IMR-90 (cell line): ENCODE measurements at regions not wholly inside any gene's neighbourhood (a gene's known extent, or its start where the extent isn't known, plus 50 kb on each side); places are given as distances from the start of the nearest gene placed in this dataset.

ENCODE experiments used
- ATAC-seq: fragments of 200-7000 bp; cut with Tn5 transposase; 2 replicates; pipeline ENCODE4 v1.9.1; 2020; ENCODE audit warnings: low read depth, mild to moderate bottlenecking, moderate library complexity
- BruUV-seq: library from RNA; stranded (reverse); fragments of 400-500 nt; replicated peaks from 2 replicates; lab custom pipeline; 2021; lab: Mats Ljungman, UMichigan
- CTCF ChIA-PET: fragments of 300-600 bp; formaldehyde crosslinking; extraction: SDS; loops from one replicate; lab custom pipeline; 2021; ENCODE audit warnings: antibody characterized with exemption; lab: Yijun Ruan, JAX
- POLR2A ChIA-PET: fragments of 300-600 bp; sonication (Branson Sonifier 250); formaldehyde crosslinking; loops from one replicate; lab custom pipeline; 2022; ENCODE audit warnings: antibody characterized with exemption; ENCODE audit not compliant: unreplicated experiment; lab: Charles Lee
- DNase-seq: peaks from one replicate; pipeline ENCODE4 v3.0.0; 2013
- H2AFZ ChIP-seq: replicated peaks from 2 replicates; pipeline ENCODE3; 2013; ENCODE audit warnings: low read length, mild to moderate bottlenecking; ENCODE audit not compliant: poor library complexity
- H2AK5ac ChIP-seq: 2 replicates; pipeline ENCODE4 v1.6.1; 2013; ENCODE audit warnings: low read depth, low read length, inconsistent platforms
- H2AK9ac ChIP-seq: replicated peaks from 2 replicates; pipeline ENCODE3; 2013; ENCODE audit warnings: mild to moderate bottlenecking, low read depth, low read length, moderate library complexity; ENCODE audit not compliant: poor library complexity
- H2BK120ac ChIP-seq: 2 replicates; pipeline ENCODE4 v1.6.1; 2013; ENCODE audit warnings: low read depth, low read length, inconsistent platforms
- H2BK15ac ChIP-seq: 3 replicates; pipeline ENCODE4 v1.6.1; 2013; ENCODE audit warnings: low read depth, low read length, inconsistent platforms
- H2BK20ac ChIP-seq: 2 replicates; pipeline ENCODE4 v1.6.1; 2013; ENCODE audit warnings: low read depth, mild to moderate bottlenecking, inconsistent platforms, low read length, moderate library complexity
- H2BK5ac ChIP-seq: 2 replicates; pipeline ENCODE4 v1.6.1; 2013; ENCODE audit warnings: mild to moderate bottlenecking, low read depth, low read length, inconsistent platforms; ENCODE audit not compliant: poor library complexity, severe bottlenecking
- H3K14ac ChIP-seq: replicated peaks from 2 replicates; pipeline ENCODE4 v1.6.1; 2013; ENCODE audit warnings: low read depth, low read length, inconsistent platforms
- H3K18ac ChIP-seq: 2 replicates; pipeline ENCODE4 v1.6.1; 2013; ENCODE audit warnings: low read depth, low read length, control low read depth
- H3K23ac ChIP-seq: 2 replicates; pipeline ENCODE4 v1.6.1; 2013; ENCODE audit warnings: low read depth, low read length, inconsistent platforms
- H3K27ac ChIP-seq: 2 replicates; pipeline ENCODE4 v1.5.1; 2013; ENCODE audit warnings: mild to moderate bottlenecking, control low read depth, low read length; ENCODE audit not compliant: insufficient read depth
- H3K27me3 ChIP-seq: 2 replicates; pipeline ENCODE4 v1.6.1; 2013; ENCODE audit warnings: low read length; ENCODE audit not compliant: control insufficient read depth, insufficient read depth
- H3K36me3 ChIP-seq: 2 replicates; pipeline ENCODE4 v1.6.1; 2013; ENCODE audit warnings: low read length, mixed read lengths; ENCODE audit not compliant: control insufficient read depth, insufficient read depth
- H3K4ac ChIP-seq: 2 replicates; pipeline ENCODE4 v1.6.1; 2013; ENCODE audit warnings: low read depth, low read length, inconsistent platforms
- H3K4me1 ChIP-seq: 2 replicates; pipeline ENCODE4 v1.6.1; 2013; ENCODE audit warnings: low read length, mixed read lengths; ENCODE audit not compliant: control insufficient read depth, insufficient read depth
- H3K4me2 ChIP-seq: 2 replicates; pipeline ENCODE4 v1.6.1; 2013; ENCODE audit warnings: low read depth, mild to moderate bottlenecking, control low read depth, low read length, moderate library complexity
- H3K4me3 ChIP-seq: 2 replicates; pipeline ENCODE4 v1.5.1; 2013; ENCODE audit warnings: low read depth, mild to moderate bottlenecking, control low read depth, low read length, moderate library complexity; ENCODE audit not compliant: insufficient read depth
- H3K56ac ChIP-seq: 2 replicates; pipeline ENCODE4 v1.6.1; 2013; ENCODE audit warnings: low read length, inconsistent platforms; ENCODE audit not compliant: insufficient read depth; ENCODE audit errors: extremely low read depth
- H3K79me1 ChIP-seq, 2 experiments: 2 replicates each; pipeline ENCODE4 v1.6.1; 2013; ENCODE audit warnings: low read length in 2 of 2, inconsistent platforms in 1 of 2, low read depth in 1 of 2
- H3K9ac ChIP-seq: 2 replicates; pipeline ENCODE4 v1.6.1; 2013; ENCODE audit warnings: low read depth, low read length, control low read depth
- H3K9me1 ChIP-seq: 2 replicates; pipeline ENCODE4 v1.6.1; 2013; ENCODE audit warnings: low read length, inconsistent platforms; ENCODE audit not compliant: insufficient read depth
- H3K9me3 ChIP-seq: 2 replicates; pipeline ENCODE4 v1.6.1; 2013; ENCODE audit warnings: low read length; ENCODE audit not compliant: control insufficient read depth, insufficient read depth
- H4K20me1 ChIP-seq: 2 replicates; pipeline ENCODE4 v1.6.1; 2013; ENCODE audit warnings: low read length, inconsistent platforms; ENCODE audit not compliant: insufficient read depth
- H4K5ac ChIP-seq: 2 replicates; pipeline ENCODE4 v1.6.1; 2013; ENCODE audit warnings: mild to moderate bottlenecking, low read depth, low read length, control low read depth
- H4K8ac ChIP-seq, 2 experiments: 2 replicates each; pipeline ENCODE4 v1.6.1; 2013; ENCODE audit warnings: low read depth in 2 of 2, low read length in 2 of 2, control low read depth in 1 of 2, inconsistent platforms in 1 of 2
- H4K91ac ChIP-seq: 2 replicates; pipeline ENCODE4 v1.6.1; 2013; ENCODE audit warnings: low read depth, low read length, inconsistent platforms; ENCODE audit not compliant: insufficient read depth
- BHLHE40 ChIP-seq: fragments of 150-350 bp; IDR thresholded peaks from 2 replicates; pipeline ENCODE4 v1.6.1; 2016; ENCODE audit warnings: mild to moderate bottlenecking, low read depth, low read length
- CEBPB ChIP-seq: IDR thresholded peaks from 2 replicates; pipeline ENCODE4 v1.6.1; 2012; ENCODE audit warnings: low read depth, low read length, improper control_type of control experiment
- CHD1 ChIP-seq: IDR thresholded peaks from 2 replicates; pipeline ENCODE4 v1.6.1; 2012; ENCODE audit warnings: low read depth, low read length, improper control_type of control experiment
- CTCF ChIP-seq: conservative IDR thresholded peaks from 2 replicates; pipeline ENCODE4 v1.5.1; 2012; ENCODE audit warnings: mild to moderate bottlenecking, low read depth, low read length, improper control_type of control experiment
- FOS ChIP-seq: fragments of 150-350 bp; IDR thresholded peaks from 2 replicates; pipeline ENCODE4 v1.6.1; 2016; ENCODE audit warnings: low read depth, low read length
- MAFK ChIP-seq: IDR thresholded peaks from 2 replicates; pipeline ENCODE4 v1.6.1; 2012; ENCODE audit warnings: low read depth, low read length, improper control_type of control experiment
- MAZ ChIP-seq: IDR thresholded peaks from 2 replicates; pipeline ENCODE4 v1.6.1; 2012; ENCODE audit warnings: low read depth, mild to moderate bottlenecking, low read length, improper control_type of control experiment, moderate library complexity, borderline replicate concordance
- MXI1 ChIP-seq: IDR thresholded peaks from 2 replicates; pipeline ENCODE4 v1.6.1; 2012; ENCODE audit warnings: low read depth, mild to moderate bottlenecking, low read length, moderate library complexity, borderline replicate concordance
- NFE2L2 ChIP-seq: fragments of 150-350 bp; IDR thresholded peaks from 2 replicates; pipeline ENCODE4 v1.6.1; 2016; ENCODE audit warnings: low read depth, mild to moderate bottlenecking, low read length
- POLR2A ChIP-seq: IDR thresholded peaks from 2 replicates; pipeline ENCODE4 v1.6.1; 2012; ENCODE audit warnings: mild to moderate bottlenecking, low read depth, low read length
- RAD21 ChIP-seq: IDR thresholded peaks from 2 replicates; pipeline ENCODE4 v1.6.1; 2012; ENCODE audit warnings: low read length, improper control_type of control experiment
- RCOR1 ChIP-seq: IDR thresholded peaks from 2 replicates; pipeline ENCODE4 v1.6.1; 2012; ENCODE audit warnings: mild to moderate bottlenecking, low read length, improper control_type of control experiment; ENCODE audit not compliant: insufficient replicate concordance
- RFX5 ChIP-seq: IDR thresholded peaks from 2 replicates; pipeline ENCODE4 v1.8.0; 2012; ENCODE audit warnings: low read depth, mild to moderate bottlenecking, low read length, moderate library complexity
- SMC3 ChIP-seq: fragments of 150-350 bp; IDR thresholded peaks from 2 replicates; pipeline ENCODE4 v1.6.1; 2016; ENCODE audit warnings: low read depth, mild to moderate bottlenecking, antibody characterized with exemption, low read length, moderate library complexity
- WGBS, 2 experiments: methylation state at CpG; one replicate each; pipeline versions ENCODE4 v1.1.5 to v1.1.7; 2013; ENCODE audit warnings: missing lambda C conversion rate in 2 of 2; ENCODE audit not compliant: insufficient read length in 1 of 2; ENCODE audit errors: extremely low coverage in 2 of 2; 5-methylcytosine and 5-hydroxymethylcytosine counted together
- dilution Hi-C: fragments of 300-500 bp; cut with HindIII; formaldehyde crosslinking; loops from one replicate; pipeline ENCODE4 v1.14.3; 2018; ENCODE audit warnings: low sequenced_read_pairs; ENCODE audit not compliant: unreplicated experiment
- in situ Hi-C: fragments of 300-500 bp; cut with MboI; formaldehyde crosslinking; loops from 3 replicates; pipeline ENCODE4 v1.14.3; 2019; ENCODE audit warnings: low sequenced_read_pairs, inconsistent platforms, mixed read lengths
- intact Hi-C: fragments of 100-400 bp; cut with micrococcal nuclease; formaldehyde crosslinking; loops from 2 replicates; pipeline ENCODE4 v1.10.0; 2022
- TF ChIP-seq, protein P1 (sequence below): fragments of 150-350 bp; IDR thresholded peaks from 2 replicates; pipeline ENCODE4 v1.6.1; 2016; ENCODE audit warnings: low read depth, mild to moderate bottlenecking, low read length, moderate library complexity, borderline replicate concordance
- TF ChIP-seq, protein P2 (sequence below): fragments of 150-350 bp; IDR thresholded peaks from 2 replicates; pipeline ENCODE4 v1.6.1; 2017; ENCODE audit warnings: mild to moderate bottlenecking, antibody characterized with exemption, low read length, low read depth

DNA sequence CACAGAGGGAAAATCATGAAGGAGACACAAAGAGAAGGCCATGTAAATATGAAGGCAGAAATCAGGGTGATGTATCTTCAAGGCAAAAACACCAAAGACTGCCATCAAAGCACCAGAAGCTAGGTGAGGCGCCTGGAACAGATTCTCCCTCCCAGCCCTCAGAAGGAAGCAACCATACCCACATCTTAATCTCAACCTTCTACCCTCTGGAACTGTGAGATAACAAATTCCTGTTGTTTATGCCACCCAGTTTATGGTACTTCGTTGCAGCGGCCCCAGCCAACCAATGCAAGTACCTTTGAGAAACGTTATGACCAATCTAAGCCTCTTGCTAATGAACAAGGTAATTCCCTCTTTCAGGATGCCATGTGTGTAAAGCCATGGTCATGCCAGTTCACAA, 66.2 kb upstream of the STXBP5 start:
- Histone ChIP-seq H4K91ac (no peak overlapping the region), H3K14ac (no peak overlapping the region), H3K4me1 (peaks cover 5% of the 10 kb centered on the region), H4K8ac (no peak overlapping the region), H3K9ac (no peak overlapping the region), H4K5ac (no peak overlapping the region), H2BK5ac (no peak overlapping the region), H3K4ac (no peak overlapping the region), H3K27me3 (no peaks in the 10 kb centered on the region), H3K23ac (no peak overlapping the region), H3K4me2 (no peak overlapping the region), H4K20me1 (no peaks in the 10 kb centered on the region), H2AK9ac (no peak overlapping the region), H3K4me3 (no peak overlapping the region), H2AFZ (no peak overlapping the region), H3K56ac (no peak overlapping the region), H3K9me1 (no peaks in the 10 kb centered on the region), H3K27ac (no peak overlapping the region), H3K9me3 (no peaks in the 10 kb centered on the region), H2BK120ac (no peak overlapping the region), H3K18ac (no peak overlapping the region), H3K79me1 (no peaks in the 10 kb centered on the region), H2BK20ac (no peak overlapping the region), H2AK5ac (no peak overlapping the region), H3K36me3 (no peaks in the 10 kb centered on the region), H2BK15ac (no peak overlapping the region)
- in situ Hi-C loops, result no loop called here
- DNase-seq, result no peak
- POLR2A ChIA-PET, result no interaction called here
- no TSS peak for BruUV-seq
- dilution Hi-C loops, result no loop called here
- no peak for ATAC-seq
- CTCF ChIA-PET, result no interaction called here
- intact Hi-C loops, result no loop called here
- WGBS, 2 experiments, result 100% methylated on average over 1 of the region's 4 CpGs; no CpG with 5 or more reads in 1 of the 2 experiments
- TF ChIP-seq SMC3 (no peak), POLR2A (no peak), RAD21 (no peak), MXI1 (no peak), MAFK (no peak), MAZ (no peak), CHD1 (no peak), BHLHE40 (no peak), FOS (no peak), CEBPB (no peak), RFX5 (no peak), NFE2L2 (no peak), RCOR1 (no peak), CTCF (no peak)
- TF ChIP-seq, protein P1, sequence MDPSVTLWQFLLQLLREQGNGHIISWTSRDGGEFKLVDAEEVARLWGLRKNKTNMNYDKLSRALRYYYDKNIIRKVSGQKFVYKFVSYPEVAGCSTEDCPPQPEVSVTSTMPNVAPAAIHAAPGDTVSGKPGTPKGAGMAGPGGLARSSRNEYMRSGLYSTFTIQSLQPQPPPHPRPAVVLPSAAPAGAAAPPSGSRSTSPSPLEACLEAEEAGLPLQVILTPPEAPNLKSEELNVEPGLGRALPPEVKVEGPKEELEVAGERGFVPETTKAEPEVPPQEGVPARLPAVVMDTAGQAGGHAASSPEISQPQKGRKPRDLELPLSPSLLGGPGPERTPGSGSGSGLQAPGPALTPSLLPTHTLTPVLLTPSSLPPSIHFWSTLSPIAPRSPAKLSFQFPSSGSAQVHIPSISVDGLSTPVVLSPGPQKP, result no peak
- TF ChIP-seq, protein P2, sequence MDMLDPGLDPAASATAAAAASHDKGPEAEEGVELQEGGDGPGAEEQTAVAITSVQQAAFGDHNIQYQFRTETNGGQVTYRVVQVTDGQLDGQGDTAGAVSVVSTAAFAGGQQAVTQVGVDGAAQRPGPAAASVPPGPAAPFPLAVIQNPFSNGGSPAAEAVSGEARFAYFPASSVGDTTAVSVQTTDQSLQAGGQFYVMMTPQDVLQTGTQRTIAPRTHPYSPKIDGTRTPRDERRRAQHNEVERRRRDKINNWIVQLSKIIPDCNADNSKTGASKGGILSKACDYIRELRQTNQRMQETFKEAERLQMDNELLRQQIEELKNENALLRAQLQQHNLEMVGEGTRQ, result no peak
